ENCODE measurements at regions not wholly inside any gene's neighbourhood (a gene's known extent, or its start where the extent isn't known, plus 50 kb on each side); places are given as distances from the start of the nearest gene placed in this dataset.

DNA sequence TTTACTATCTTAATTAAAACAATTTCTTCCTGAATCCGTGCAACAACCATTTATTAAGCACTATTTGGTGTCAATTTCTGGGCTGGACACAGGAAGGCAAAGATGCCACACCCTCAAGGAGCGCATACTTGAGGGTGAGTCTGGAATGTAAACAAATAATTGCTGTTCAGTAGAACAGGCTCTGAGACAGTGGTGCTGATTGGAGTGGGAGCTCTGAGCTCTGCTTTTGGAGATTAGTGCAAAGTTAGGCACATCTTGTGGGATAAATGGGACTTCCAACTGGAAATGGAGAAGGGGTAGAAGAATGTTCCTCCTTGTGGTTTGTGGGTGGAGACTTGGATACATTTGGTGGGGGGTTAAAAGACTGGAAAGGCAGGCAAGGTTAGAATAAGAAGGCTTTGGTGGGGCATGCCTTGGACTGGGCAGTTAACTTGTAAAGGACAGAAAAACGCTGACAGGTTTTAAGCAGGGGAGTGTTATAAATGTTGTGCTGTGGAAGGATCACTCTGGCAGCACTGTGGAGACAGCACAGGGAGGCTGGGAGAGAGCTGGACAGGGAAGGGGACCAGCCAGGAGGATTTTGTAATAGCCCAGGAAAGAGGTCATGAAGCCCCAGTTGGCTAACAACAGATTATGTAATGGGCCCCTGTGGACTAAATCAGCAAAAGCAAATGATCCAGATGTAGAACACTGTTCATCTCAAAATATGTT is 80.7 kb downstream of the ZNF365 start:
- TF ChIP-seq, protein P1, sequence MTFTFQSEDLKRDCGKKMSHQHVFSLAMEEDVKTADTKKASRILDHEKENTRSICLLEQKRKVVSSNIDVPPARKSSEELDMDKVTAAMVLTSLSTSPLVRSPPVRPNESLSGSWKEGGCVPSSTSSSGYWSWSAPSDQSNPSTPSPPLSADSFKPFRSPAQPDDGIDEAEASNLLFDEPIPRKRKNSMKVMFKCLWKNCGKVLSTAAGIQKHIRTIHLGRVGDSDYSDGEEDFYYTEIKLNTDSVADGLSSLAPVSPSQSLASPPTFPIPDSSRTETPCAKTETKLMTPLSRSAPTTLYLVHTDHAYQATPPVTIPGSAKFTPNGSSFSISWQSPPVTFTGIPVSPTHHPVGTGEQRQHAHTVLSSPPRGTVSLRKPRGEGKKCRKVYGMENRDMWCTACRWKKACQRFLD (tag by site-specific recombination; IDR thresholded peaks at IDR 0.05): no peak
- TF ChIP-seq, protein P2, sequence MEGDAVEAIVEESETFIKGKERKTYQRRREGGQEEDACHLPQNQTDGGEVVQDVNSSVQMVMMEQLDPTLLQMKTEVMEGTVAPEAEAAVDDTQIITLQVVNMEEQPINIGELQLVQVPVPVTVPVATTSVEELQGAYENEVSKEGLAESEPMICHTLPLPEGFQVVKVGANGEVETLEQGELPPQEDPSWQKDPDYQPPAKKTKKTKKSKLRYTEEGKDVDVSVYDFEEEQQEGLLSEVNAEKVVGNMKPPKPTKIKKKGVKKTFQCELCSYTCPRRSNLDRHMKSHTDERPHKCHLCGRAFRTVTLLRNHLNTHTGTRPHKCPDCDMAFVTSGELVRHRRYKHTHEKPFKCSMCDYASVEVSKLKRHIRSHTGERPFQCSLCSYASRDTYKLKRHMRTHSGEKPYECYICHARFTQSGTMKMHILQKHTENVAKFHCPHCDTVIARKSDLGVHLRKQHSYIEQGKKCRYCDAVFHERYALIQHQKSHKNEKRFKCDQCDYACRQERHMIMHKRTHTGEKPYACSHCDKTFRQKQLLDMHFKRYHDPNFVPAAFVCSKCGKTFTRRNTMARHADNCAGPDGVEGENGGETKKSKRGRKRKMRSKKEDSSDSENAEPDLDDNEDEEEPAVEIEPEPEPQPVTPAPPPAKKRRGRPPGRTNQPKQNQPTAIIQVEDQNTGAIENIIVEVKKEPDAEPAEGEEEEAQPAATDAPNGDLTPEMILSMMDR (tag by site-specific recombination; IDR thresholded peaks at IDR 0.05): no peak
- TF ChIP-seq, protein P3, sequence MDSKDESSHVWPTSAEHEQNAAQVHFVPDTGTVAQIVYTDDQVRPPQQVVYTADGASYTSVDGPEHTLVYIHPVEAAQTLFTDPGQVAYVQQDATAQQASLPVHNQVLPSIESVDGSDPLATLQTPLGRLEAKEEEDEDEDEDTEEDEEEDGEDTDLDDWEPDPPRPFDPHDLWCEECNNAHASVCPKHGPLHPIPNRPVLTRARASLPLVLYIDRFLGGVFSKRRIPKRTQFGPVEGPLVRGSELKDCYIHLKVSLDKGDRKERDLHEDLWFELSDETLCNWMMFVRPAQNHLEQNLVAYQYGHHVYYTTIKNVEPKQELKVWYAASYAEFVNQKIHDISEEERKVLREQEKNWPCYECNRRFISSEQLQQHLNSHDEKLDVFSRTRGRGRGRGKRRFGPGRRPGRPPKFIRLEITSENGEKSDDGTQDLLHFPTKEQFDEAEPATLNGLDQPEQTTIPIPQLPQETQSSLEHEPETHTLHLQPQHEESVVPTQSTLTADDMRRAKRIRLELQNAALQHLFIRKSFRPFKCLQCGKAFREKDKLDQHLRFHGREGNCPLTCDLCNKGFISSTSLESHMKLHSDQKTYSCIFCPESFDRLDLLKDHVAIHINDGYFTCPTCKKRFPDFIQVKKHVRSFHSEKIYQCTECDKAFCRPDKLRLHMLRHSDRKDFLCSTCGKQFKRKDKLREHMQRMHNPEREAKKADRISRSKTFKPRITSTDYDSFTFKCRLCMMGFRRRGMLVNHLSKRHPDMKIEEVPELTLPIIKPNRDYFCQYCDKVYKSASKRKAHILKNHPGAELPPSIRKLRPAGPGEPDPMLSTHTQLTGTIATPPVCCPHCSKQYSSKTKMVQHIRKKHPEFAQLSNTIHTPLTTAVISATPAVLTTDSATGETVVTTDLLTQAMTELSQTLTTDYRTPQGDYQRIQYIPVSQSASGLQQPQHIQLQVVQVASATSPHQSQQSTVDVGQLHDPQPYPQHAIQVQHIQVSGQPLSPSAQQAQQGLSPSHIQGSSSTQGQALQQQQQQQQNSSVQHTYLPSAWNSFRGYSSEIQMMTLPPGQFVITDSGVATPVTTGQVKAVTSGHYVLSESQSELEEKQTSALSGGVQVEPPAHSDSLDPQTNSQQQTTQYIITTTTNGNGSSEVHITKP (tag by site-specific recombination; IDR thresholded peaks at IDR 0.05): no peak
- TF ChIP-seq, protein P4, sequence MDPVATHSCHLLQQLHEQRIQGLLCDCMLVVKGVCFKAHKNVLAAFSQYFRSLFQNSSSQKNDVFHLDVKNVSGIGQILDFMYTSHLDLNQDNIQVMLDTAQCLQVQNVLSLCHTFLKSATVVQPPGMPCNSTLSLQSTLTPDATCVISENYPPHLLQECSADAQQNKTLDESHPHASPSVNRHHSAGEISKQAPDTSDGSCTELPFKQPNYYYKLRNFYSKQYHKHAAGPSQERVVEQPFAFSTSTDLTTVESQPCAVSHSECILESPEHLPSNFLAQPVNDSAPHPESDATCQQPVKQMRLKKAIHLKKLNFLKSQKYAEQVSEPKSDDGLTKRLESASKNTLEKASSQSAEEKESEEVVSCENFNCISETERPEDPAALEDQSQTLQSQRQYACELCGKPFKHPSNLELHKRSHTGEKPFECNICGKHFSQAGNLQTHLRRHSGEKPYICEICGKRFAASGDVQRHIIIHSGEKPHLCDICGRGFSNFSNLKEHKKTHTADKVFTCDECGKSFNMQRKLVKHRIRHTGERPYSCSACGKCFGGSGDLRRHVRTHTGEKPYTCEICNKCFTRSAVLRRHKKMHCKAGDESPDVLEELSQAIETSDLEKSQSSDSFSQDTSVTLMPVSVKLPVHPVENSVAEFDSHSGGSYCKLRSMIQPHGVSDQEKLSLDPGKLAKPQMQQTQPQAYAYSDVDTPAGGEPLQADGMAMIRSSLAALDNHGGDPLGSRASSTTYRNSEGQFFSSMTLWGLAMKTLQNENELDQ (tag by site-specific recombination; IDR thresholded peaks at IDR 0.05; ENCODE audit: low read depth): no peak
- TF ChIP-seq MYNN (tag by site-specific recombination; IDR thresholded peaks at IDR 0.05; ENCODE audit: borderline replicate concordance): no peak
- no peak for TF ChIP-seq ZNF548 (tag by site-specific recombination; IDR thresholded peaks at IDR 0.05)
- no peak for TF ChIP-seq YY1 (tag by site-specific recombination; IDR thresholded peaks at IDR 0.05)
- no peak for TF ChIP-seq ZNF423 (tag by site-specific recombination; IDR thresholded peaks at IDR 0.05)
- no peak for TF ChIP-seq ZNF138 (tag by site-specific recombination; IDR thresholded peaks at IDR 0.05; ENCODE audit: borderline replicate concordance)
